OCI-M2 (cell line): ENCODE measurements at regions not wholly inside any gene's neighbourhood (a gene's known extent, or its start where the extent isn't known, plus 50 kb on each side); places are given as distances from the start of the nearest gene placed in this dataset.
"Not testable (repeated sequence)": the region's sequence is repeated elsewhere in the genome, so short reads cannot be mapped to it uniquely, and the experiment has no call there.

Experiments
- DNase-seq: peaks from one replicate; lab custom pipeline; 2025; ENCODE audit not compliant: unreplicated experiment; lab: John Stamatoyannopoulos, UW

- no peak for DNase-seq
These were observed 118.5 kb upstream of the OTUD4 start for GRCh38 chr4:145298885-145299284.

GRCh38 chr4:145297556-145297955 lies 117.2 kb upstream of the OTUD4 start:
- DNase-seq: no peak

DNA sequence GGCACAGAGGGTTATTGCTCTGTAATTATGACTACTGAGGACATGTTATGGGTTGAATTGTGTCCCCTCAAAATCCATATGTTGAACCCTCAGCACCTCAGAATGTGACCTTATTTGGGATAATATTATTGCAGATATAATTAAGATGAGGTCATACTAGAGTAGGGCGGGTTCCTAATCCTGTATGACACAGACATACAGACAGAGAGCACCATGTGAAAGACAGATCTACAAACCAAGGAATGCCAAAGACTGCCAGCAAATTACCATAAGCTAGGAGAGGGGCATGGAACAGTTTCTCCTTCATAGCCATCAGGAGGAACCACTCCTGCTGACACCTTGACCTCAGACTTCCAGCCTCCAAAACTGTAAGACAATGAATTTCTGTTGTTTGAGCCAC lies 115.2 kb upstream of the OTUD4 start:
- no peak for DNase-seq

- DNase-seq: no peak
These were observed 114.7 kb upstream of the OTUD4 start for GRCh38 chr4:145295122-145295521.

GRCh38 chr4:145293658-145294057 lies 113.3 kb upstream of the OTUD4 start:
- no peak for DNase-seq

GRCh38 chr4:145290955-145291354 lies 110.6 kb upstream of the OTUD4 start:
- no peak for DNase-seq

DNA sequence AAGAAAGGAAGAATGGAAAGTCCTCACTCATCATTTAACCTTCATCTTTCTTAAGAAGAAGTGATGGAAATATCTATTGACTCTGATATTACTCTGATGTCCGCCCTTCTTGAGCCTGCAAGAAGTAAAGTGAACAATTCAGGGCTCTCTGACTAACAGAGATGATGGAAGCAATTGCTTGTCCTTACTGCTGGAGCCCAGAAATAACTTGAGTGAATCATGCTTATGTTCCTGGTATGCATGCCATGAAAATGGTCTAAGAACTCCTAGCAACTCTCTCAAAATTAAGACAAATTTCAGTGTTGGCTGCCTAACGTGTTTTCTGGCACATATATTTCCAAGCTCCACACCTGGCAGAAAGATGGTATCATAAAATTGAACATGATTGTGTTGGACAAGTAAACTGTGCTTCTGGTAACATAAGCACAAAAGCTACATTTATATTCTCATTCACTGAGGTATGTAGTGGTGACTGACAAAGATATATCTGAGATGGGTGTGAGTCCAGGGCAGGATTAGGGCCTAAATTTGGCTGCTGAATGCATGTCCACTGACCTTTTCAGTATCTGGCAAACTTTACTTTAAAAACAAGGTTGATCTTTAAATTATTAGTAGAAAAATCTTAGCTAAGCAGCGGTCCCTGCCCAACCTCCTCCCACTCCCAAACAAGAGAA lies 109.2 kb upstream of the OTUD4 start:
- no peak for DNase-seq

DNA sequence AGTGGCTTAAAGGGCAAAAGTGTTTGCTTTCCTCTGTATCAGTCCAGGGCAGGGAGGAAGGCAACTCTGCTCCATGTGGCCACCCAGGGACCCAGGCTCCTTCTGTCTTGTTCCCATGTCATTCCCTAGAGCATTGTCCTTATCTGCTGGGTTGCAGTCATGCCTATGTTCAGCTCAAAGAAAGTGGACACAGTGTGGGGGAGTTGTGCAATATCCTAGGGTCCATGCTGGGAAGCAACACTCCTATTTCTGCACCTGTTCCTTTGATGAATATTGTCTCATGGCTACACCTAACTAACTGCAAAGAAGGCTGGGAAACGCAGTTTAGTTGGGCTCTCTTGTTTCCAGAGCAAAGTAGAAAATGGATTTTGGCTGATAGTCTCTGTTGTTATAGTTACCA lies 107.0 kb upstream of the OTUD4 start:
- no peak for DNase-seq

- no peak for DNase-seq
These were observed 105.5 kb upstream of the OTUD4 start for GRCh38 chr4:145285928-145286327.

GRCh38 chr4:145283909-145284308 lies 103.5 kb upstream of the OTUD4 start:
- no peak for DNase-seq

DNA sequence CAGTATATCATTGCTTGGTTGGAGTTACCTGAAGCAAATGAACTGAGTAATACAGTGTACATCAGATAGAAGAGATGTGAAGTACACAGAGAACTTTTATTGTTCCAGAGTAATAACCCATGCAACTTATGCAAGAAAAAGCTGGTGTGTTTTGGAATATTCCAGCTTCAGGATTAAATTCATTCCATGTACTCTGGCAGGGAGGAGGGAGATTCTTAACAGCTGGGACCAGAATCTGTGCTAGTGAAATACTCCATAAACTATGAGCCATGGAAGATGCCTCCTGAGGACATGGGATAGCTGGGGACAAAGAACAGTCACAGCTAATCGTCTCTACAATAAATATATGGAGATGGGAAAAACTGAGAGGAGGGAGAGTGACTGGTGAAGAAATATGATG lies 101.6 kb upstream of the OTUD4 start:
- no peak for DNase-seq

- DNase-seq: no peak
These were observed 100.8 kb upstream of the OTUD4 start for GRCh38 chr4:145281224-145281623.

- no peak for DNase-seq
These were observed 100.2 kb upstream of the OTUD4 start for GRCh38 chr4:145280541-145280940.

DNA sequence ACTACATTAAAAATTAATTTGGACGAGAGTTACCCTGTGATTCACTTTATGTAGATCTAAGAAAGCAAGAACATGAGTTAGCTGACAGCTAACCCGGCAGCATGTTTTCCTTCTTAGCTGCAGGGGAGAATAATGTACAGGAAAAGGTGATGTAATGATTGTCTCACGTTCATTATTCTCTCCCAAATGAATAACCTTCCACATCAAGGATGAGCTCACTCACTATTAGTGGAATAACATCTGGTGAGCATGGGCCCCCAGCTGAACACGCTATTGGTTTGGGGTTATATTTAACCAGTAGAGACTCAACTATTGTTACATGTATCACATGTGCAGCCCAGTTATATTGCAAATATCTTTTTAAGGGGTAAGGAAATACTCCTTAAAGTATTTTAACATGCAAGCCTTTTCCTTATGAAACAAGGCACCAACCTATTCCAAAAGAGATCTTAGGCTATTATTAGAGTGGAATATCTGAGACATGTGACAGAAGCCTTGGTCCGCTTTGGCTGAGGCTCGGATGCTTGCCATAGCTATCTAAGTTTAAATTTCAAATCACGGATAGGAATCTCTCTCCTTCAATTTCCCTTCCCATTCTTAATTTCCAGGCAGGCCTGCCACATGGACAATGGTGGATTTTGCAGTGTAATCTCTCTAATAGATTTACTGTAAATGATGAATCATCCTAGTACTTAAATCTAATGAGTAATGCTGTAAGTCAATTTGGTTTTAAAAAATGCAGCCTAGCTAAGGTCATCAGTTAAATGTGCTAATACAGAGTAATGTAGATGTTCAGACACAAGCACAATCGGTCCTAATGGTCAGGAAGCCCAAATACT lies 99.0 kb upstream of the OTUD4 start:
- DNase-seq: no peak

DNA sequence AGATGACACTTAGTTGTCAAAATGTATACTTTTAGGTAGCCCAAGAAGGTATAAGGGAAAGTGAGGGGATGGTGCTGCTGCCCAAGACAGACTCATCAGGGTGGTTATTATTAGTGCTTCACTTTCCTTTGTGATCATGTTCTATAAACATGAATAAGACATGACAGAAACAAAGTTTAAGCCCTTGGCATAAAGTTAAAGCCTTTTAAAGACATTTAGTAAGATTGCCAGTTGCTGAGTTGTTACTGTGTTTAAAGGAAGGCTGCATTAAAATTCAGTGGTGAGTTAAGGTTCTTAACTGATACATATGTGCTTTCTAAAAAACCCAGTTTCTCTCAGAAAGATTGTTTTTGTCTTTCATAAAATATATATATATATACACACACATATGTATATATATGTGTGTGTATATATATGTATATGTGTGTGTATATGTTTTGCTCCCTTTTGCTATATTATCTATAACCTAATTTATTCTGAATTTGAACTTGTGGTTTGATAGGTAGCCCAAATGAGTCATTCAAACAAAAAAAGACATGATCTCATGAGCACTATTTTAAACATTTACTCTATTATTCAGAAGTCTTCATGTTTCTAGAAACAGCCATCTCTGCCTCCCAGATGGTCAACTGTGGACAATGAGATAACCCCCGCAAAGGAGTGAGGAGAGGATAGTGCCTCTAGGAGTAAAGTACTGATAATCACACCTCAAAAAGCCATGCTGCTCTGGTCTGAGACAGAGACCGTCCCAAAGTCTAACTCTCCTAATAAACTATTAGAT lies 98.1 kb upstream of the OTUD4 start:
- peak; percentile 26 for DNase-seq

DNA sequence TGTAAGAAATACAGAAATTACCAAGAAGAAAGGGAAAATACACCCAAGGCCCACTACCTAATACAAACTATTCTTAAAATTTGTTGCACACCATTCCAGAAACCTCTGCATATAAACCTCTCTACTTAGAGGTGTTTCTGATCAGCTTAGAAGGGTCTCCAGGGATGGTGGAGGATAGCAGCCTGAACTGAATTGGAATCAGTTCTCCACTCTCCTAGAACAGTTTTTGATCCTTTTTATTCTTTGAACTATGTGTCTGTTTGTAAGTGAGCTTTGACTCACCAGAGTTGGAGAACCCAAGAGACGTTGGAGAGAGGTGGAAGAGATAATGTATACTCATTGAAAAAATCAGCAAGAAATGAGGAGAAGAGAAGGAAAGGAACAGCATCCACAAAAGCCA lies 96.6 kb upstream of the OTUD4 start:
- DNase-seq: no peak

- DNase-seq: no peak
These were observed 95.7 kb upstream of the OTUD4 start for GRCh38 chr4:145276050-145276449.

GRCh38 chr4:145271194-145271593 lies 90.8 kb upstream of the OTUD4 start:
- DNase-seq: no peak

- DNase-seq: no peak
These were observed 86.5 kb upstream of the OTUD4 start for GRCh38 chr4:145266881-145267280.

GRCh38 chr4:145260091-145260490 lies 79.7 kb upstream of the OTUD4 start:
- no peak for DNase-seq

- DNase-seq: not testable (repeated sequence)
These were observed 74.9 kb upstream of the OTUD4 start for GRCh38 chr4:145255311-145255710.

DNA sequence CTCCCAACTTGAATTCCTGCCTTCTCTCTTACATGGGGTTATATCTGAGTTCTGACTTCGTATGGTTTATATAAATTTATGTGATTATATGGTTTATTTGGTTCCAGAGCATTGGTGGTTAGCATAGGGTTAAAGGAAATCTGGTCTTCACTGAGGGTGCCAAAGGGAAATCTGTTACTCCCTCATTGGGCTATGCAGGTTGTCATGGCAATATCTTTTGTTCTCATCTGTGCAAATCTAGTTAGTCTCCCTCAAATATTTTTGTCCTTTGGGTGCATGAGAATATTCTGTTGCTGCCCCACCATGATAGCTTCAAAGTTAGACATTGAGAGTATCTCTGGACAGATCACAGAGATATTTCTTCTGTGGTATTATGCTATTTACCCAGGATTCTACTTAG lies 71.8 kb upstream of the OTUD4 start:
- DNase-seq: no peak
